ENCODE measurements at regions not wholly inside any gene's neighbourhood (a gene's known extent, or its start where the extent isn't known, plus 50 kb on each side); places are given as distances from the start of the nearest gene placed in this dataset.

GRCh38 chr11:39412117-39412516, 2047.3 kb downstream of the LRRC4C start:
- DNase-seq (ENCODE audit: low spot score): no peak
- Mint-ChIP-seq H3K4me1 (ENCODE audit: unreplicated experiment) (no peaks in the 10 kb centered on the region), H3K36me3 (ENCODE audit: low read depth, unreplicated experiment) (no peaks in the 10 kb centered on the region), H3K27ac (ENCODE audit: unreplicated experiment) (no peak overlapping the region), H3K4me3 (ENCODE audit: unreplicated experiment) (no peak overlapping the region), H3K27me3 (ENCODE audit: unreplicated experiment) (no peaks in the 10 kb centered on the region), H3K9me3 (ENCODE audit: unreplicated experiment) (no peaks in the 10 kb centered on the region)
- TF ChIP-seq, protein P1, sequence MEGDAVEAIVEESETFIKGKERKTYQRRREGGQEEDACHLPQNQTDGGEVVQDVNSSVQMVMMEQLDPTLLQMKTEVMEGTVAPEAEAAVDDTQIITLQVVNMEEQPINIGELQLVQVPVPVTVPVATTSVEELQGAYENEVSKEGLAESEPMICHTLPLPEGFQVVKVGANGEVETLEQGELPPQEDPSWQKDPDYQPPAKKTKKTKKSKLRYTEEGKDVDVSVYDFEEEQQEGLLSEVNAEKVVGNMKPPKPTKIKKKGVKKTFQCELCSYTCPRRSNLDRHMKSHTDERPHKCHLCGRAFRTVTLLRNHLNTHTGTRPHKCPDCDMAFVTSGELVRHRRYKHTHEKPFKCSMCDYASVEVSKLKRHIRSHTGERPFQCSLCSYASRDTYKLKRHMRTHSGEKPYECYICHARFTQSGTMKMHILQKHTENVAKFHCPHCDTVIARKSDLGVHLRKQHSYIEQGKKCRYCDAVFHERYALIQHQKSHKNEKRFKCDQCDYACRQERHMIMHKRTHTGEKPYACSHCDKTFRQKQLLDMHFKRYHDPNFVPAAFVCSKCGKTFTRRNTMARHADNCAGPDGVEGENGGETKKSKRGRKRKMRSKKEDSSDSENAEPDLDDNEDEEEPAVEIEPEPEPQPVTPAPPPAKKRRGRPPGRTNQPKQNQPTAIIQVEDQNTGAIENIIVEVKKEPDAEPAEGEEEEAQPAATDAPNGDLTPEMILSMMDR (IDR thresholded peaks at IDR 0.05; ENCODE audit: unreplicated experiment): no peak

GRCh38 chr11:39385911-39386310, 2073.5 kb downstream of the LRRC4C start:
- Mint-ChIP-seq H3K27me3 (ENCODE audit: unreplicated experiment) (no peaks in the 10 kb centered on the region), H3K9me3 (ENCODE audit: unreplicated experiment) (no peaks in the 10 kb centered on the region), H3K4me1 (ENCODE audit: unreplicated experiment) (no peaks in the 10 kb centered on the region), H3K36me3 (ENCODE audit: low read depth, unreplicated experiment) (no peaks in the 10 kb centered on the region), H3K27ac (ENCODE audit: unreplicated experiment) (no peak overlapping the region), H3K4me3 (ENCODE audit: unreplicated experiment) (no peak overlapping the region)
- DNase-seq (ENCODE audit: low spot score): no peak
- TF ChIP-seq, protein P1 (IDR thresholded peaks at IDR 0.05; ENCODE audit: unreplicated experiment): no peak

- Mint-ChIP-seq H3K27me3 (ENCODE audit: unreplicated experiment) (no peaks in the 10 kb centered on the region), H3K9me3 (ENCODE audit: unreplicated experiment) (no peaks in the 10 kb centered on the region), H3K36me3 (ENCODE audit: low read depth, unreplicated experiment) (no peaks in the 10 kb centered on the region), H3K4me1 (ENCODE audit: unreplicated experiment) (no peaks in the 10 kb centered on the region), H3K4me3 (ENCODE audit: unreplicated experiment) (no peak overlapping the region), H3K27ac (ENCODE audit: unreplicated experiment) (no peak overlapping the region)
- TF ChIP-seq, protein P1 (IDR thresholded peaks at IDR 0.05; ENCODE audit: unreplicated experiment): peak; percentile 86
- peak; percentile 7 for DNase-seq (ENCODE audit: low spot score)
These were observed 2084.3 kb downstream of the LRRC4C start for GRCh38 chr11:39374963-39375698.

GRCh38 chr11:39367534-39367933, 2091.9 kb downstream of the LRRC4C start:
- H3K9me3 Mint-ChIP-seq (ENCODE audit: unreplicated experiment): no peaks in the 10 kb centered on the region
- TF ChIP-seq, protein P1 (IDR thresholded peaks at IDR 0.05; ENCODE audit: unreplicated experiment): no peak
- no peaks in the 10 kb centered on the region for H3K27me3 Mint-ChIP-seq (ENCODE audit: unreplicated experiment)
- no peaks in the 10 kb centered on the region for H3K36me3 Mint-ChIP-seq (ENCODE audit: low read depth, unreplicated experiment)
- no peak for DNase-seq (ENCODE audit: low spot score)
- peaks cover 3% of the 10 kb centered on the region for H3K4me1 Mint-ChIP-seq (ENCODE audit: unreplicated experiment)
- H3K27ac Mint-ChIP-seq (ENCODE audit: unreplicated experiment): no peak overlapping the region
- no peak overlapping the region for H3K4me3 Mint-ChIP-seq (ENCODE audit: unreplicated experiment)

- no peak for DNase-seq (ENCODE audit: low spot score)
- no peaks in the 10 kb centered on the region for H3K9me3 Mint-ChIP-seq (ENCODE audit: unreplicated experiment)
- peaks cover 3% of the 10 kb centered on the region for H3K4me1 Mint-ChIP-seq (ENCODE audit: unreplicated experiment)
- no peak overlapping the region for H3K4me3 Mint-ChIP-seq (ENCODE audit: unreplicated experiment)
- no peaks in the 10 kb centered on the region for H3K27me3 Mint-ChIP-seq (ENCODE audit: unreplicated experiment)
- H3K27ac Mint-ChIP-seq (ENCODE audit: unreplicated experiment): no peak overlapping the region
- TF ChIP-seq, protein P1 (IDR thresholded peaks at IDR 0.05; ENCODE audit: unreplicated experiment): no peak
- no peaks in the 10 kb centered on the region for H3K36me3 Mint-ChIP-seq (ENCODE audit: low read depth, unreplicated experiment)
These were observed 2093.5 kb downstream of the LRRC4C start for GRCh38 chr11:39365809-39366436.
